ENCODE measurements at regions not wholly inside any gene's neighbourhood (a gene's known extent, or its start where the extent isn't known, plus 50 kb on each side); places are given as distances from the start of the nearest gene placed in this dataset.
A peak's percentile ranks its signal among the peaks of the same experiment; 100 is the strongest.
"Not testable (repeated sequence)": the region's sequence is repeated elsewhere in the genome, so short reads cannot be mapped to it uniquely, and the experiment has no call there.

DNA sequence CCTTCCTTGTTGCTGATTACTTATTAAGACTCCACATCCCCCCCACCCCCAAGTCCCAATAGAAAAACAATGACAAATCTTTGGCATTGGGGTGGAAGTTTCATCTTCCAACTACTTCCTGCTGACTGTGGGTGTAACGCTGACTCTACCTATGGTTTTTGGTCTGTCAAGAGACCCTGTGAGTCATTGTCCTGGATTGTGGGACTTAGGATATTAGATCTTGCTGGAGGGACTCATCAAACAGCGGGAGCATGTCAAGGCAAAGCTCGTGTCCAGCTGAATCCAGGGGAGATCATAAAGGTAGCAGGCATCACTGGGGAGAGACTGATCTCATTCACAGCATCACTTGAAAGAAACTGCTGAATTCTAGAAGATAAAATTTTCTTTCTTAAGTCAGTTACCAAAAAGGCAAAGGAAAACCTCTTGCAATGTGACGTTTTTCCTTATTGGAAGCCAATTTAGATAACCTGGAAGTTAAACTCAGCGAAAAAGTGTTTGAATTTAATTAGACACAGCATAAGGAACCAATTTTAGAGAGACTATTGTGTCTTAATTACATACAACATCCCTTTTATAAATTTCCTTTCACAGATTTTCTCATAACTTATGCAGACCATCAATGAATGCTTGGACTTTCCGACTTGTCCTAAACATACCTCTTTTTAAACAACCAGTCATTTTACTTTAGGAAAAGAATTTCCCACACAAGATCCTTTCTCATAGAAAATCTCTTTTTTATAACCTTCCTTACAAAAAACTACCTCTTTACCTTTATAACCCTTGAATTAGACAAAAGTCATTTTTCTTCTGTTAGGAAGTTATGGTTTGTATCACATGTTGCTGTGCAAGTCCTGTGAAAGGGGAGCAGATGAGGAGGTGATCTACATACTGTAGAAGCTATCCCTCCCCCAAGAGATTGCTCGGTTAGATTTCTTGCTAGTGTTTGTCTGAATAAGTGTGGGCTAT lies 94.6 kb upstream of the SCAF11 start:
- DNase-seq, result no peak

DNA sequence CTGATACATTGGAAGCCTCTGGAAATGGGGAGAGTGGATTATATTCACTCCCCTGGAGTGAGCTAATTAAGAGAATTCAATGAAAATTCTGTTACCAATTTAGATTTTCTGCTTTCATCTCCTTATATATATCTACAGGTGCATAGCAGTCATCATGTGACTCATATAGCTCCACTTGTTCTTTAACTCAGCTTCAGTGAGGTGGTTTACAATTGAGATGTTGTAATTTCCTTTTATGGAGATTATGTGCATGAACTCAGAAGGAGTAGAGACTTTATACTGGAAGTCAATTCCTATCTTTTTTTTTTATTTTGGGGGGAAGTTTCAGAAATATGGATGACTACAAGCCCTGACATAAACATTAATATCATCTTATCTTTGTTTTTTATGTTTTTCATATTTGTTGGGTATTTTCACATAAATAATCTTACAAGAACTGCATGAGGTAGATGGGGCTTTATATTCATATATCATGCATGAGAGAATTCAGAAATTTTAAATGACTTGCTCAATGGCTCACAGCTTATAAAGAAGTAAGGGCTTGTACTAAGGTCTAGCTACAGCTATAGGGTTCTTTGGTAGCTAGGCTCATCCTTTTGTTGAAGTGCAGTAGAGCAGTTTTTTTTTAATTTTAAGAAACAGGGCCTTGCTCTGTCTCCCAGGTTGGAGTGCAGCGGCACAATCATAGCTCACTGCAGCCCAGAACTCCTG lies 92.3 kb upstream of the SCAF11 start:
- DNase-seq, result no peak

DNA sequence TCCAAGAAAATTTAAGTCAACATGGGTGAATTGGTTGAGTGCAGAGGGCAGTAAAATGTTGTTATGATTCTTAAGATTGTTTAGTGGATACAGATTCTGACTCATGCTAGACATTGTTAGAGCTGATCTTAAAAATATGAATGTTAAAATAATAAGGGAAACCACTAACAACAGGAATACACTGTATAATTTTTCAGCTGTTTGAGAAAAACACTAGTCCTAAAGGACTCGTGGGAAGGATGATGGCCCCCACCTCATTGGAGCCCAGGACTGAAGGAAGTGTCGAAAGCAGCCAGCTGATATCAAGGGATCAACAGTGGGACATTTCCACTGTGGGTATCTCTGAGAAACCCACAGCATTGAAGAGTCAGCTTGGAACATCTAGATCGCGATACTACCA lies 82.9 kb upstream of the SCAF11 start:
- no peak for DNase-seq

DNA sequence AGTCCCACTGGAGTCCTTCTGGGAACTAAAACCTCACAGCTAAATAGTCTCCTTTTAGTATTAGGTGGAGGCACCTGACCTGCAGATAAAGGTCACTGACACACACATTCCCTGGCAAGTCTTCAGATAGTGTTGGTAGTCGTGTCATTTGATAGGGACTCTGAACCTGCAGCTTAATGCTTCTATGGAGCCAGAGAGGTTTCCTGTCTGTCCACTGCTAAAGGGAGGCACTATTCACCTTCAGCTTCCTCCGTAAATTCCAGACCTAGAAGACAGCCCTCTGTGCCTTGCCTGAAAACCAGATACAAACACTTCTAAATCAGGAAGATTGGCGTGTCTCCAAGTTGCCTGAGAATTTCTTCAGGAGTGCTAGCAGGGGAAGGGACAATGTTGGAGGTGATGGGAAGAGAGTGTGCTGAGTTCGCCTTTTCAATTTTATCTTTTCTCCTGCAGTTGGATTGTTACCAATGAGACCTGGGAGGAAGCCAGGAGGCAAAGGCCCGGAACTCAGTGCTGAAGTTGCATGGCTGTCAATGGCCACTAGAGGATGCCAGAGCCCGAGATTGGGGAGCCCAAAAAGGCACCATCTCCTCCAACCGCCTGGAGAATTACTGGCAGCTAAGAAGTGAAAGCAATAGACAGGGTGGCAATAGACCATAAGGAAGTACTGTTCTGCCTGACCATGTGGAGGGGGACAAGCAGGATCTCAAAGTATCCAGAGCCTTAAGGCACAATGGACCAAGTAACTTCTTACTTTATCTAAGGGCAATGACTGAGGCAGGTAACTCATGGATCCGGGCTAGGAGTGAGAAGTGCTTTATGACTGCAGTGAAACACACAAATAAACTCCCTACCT lies 81.6 kb upstream of the SCAF11 start:
- peak; percentile 8 for DNase-seq

DNA sequence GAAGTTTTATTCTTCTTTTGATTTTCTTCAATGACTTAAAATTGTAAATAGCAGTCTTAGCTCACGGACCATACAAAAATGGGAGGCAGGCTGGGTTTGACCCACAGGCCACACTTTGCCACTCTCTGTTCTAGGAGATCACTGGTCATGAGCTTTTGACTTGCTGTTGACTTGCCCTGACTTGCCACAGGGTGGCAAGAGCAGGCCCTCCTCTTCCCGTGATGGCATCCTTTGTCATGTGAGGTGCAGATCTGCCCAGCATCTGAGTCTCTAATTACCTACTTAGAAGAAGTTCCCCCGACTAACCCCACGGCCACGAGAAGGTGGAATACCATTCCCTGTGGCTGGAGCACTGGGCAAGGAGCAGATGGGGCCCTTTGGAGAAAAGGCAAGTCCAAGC lies 81.0 kb upstream of the SCAF11 start:
- no peak for DNase-seq

DNA sequence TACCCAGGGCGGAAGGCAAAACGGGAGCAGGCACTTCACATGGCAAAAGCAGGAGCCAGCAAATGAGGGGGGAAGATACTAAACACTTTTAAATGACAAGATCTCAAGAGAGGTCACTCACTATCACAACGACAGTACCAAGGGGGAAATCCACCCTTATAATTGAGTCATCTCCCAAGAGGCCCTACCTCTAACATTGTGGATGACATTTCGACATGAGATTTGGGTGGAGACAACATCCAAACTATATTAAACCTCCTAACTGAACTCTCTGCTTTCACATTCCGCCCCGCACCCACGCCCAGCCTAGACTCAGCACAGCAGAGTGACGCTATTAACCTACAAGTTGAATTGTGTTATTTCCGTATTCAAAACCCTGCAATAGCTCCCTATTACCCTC lies 76.7 kb upstream of the SCAF11 start:
- DNase-seq, result no peak

DNA sequence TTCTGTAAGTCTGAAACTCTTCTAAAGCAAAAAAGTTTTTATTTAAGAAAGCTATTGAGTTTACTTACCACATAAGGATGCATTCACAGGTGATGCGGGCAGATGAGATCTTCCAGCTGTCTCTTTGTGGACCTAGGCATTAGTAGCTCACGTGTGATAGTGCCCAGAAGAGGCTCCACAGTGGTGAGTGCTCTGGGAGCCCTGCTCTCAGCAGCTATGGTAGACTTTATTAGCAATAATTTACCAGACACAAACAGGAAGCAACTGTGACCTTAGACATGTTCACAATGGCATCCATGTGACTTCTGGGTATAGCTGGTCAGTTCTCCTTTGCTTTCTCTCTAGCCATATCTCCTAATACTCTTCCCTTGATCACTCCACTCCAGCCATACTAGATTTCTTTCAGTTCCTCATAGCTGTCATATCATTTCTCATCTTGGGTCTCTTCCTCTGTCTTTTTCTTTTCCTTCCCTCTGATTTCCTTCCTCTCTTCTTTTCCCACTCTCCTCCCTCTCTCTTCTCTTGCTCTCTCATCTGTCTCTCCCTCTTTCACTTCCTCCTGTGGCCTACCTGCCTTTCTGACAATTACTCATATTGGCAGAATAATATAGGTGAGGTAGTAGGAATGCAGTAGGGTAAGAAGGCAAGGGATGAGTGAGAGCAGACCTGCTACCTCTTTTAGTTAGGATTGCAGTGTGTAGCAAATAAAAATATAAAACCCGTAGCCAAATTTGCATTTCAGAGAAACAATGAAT lies 75.2 kb upstream of the SCAF11 start:
- DNase-seq, result no peak

DNA sequence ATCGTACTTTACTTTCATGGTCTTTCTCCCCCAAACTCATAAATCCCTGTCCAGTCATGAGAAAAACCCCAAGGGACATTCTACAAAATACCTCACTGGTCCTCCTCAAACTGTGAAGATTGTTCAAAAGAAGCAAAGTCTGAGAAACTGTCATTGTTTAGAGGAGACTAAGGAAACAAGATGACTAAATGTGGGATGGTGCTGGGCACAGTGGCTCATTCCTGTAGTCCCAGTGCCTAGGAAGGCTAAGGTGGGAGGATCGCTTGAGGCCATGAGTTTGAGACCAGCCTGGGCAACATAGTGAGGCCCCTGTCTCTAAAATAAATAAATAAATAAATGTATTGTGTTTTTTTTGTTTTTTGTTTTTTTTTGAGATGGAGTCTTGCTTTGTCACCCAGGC lies 74.2 kb upstream of the SCAF11 start:
- DNase-seq, result no peak

DNA sequence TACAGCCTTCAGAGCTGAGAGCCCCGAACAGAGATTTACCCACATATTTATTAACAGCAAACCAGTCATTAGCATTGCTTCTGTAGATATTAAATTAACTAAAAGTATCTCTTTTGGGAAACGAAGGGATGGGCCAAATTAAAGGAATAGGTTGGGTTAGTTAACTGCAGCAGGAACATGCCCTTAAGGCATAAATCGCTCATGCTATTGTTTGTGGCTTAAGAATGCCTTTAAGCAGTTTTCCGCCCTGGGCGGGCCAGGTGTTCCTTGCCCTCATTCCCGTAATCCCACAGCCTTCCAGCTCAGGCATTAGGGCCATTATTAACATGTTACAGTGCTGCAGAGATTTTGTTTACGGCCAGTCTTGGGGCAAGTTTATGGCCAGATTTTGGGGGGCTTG lies 68.3 kb upstream of the SCAF11 start:
- not testable (repeated sequence) for DNase-seq

DNA sequence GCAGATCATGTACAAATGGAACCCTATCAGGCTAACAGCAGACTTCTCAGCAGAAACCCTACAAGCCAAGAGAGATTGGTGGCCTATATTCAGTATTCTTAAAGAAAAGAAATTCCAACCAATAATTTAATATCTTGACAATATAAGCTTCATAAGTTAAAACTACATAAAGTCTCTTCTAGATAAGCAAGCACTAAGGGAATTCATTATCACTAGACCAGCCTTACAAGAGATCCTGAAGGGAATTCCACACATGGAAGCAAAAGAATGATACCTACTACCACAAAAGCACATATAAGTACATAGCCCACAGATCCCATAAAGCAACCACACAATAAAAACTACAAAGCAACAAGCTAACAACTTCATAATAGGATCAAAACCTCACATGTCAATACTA lies 60.4 kb upstream of the SCAF11 start:
- DNase-seq, result no peak

DNA sequence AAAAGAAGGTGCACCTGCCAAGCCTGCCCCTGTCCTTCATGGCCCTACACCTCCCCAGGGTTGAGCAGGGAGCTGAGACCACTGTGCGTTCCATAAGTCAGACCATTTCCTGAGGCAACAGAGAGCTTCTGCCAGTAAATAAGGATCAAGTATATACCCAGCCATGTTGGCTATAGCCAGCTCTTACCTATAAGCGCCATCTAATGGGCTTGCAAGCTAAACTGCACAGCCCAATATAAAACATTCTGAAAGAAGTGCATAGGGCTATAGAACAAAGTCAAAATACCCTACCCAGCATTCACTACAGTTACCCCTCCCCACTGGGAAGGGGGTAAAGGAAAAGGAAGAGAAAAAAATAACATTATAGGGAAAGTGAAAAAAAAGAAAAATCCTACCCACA lies 59.3 kb upstream of the SCAF11 start:
- no peak for DNase-seq

DNA sequence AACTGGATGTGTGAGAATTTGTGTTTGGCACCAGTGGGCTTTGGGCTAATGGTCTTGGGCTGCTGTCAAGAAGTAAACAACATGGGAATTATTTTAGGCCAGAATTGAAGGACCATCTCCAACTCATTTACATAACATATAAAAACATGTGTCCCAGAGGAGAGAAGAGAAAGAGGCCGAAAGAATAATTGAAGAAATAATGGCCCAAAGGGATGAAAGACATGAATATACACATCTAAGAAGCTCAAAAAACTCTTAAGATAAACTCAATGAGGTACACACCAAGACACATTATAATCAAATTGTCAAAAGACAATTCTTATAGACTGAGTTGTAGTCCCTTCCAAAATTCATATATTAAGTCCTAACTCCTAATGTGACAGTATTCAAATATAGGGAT lies 56.1 kb upstream of the SCAF11 start:
- DNase-seq, result no peak

DNA sequence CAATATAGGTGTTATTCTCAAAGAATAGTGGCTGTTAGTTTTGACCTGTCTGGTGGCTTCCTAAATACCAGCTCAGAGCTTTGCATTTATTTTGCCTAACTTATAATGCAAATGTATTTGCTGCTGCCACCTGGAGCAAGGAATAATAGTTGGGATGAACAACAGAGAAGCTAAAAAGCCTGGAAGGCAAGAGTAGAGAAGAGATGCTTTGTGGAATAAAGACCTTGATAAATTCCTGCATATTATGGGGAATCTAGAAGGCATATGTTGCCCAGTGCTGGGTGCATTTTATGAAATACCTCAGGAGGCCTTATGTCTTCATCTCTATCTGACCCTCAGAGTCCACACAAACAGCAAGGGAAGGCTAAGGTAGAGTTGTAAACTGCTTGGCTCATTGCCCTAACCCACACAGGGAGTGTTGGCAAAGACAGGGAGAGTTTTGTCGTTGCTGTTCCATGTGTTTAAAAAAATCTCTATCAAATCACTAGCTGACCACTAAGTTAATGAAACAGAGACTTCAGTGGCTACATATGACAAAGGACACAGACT lies 53.7 kb upstream of the SCAF11 start:
- no peak for DNase-seq

Measured in NCI-H187 treated with DMSO at 0.1 percent for 48 hours (cell line).